Retina (tissue), 1 donor: ENCODE measurements at regions not wholly inside any gene's neighbourhood (a gene's known extent, or its start where the extent isn't known, plus 50 kb on each side); places are given as distances from the start of the nearest gene placed in this dataset.
A peak's percentile ranks its signal among the peaks of the same experiment; 100 is the strongest.

Source experiments
- DNase-seq: peaks from one replicate; pipeline ENCODE4 v3.0.0-alpha.2; 2016

- no peak for DNase-seq
Measured at GRCh38 chr12:63318313-63318712, 167.3 kb upstream of the AVPR1A start.

DNA sequence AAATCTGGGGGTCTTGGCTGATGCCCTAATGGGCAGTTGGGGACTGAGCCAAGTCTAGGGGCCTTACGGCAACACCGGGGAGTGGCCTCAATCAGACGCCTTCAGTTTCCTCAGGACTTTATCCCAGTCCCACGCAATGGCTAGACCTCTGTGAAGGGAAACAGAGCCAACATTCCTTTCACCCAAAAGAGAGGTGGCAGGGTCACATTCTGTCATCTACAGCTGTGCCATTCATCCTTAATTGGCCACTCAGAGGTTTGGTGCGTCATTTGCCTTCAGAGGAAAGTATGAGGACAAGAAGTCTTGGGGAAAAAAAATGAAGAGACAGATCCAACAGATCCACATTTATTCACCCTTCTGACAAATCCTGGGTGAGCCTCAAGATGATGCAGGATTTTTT lies 166.9 kb upstream of the AVPR1A start:
- no peak for DNase-seq

- DNase-seq: no peak
Measured at GRCh38 chr12:63317286-63317846, 166.4 kb upstream of the AVPR1A start.

DNA sequence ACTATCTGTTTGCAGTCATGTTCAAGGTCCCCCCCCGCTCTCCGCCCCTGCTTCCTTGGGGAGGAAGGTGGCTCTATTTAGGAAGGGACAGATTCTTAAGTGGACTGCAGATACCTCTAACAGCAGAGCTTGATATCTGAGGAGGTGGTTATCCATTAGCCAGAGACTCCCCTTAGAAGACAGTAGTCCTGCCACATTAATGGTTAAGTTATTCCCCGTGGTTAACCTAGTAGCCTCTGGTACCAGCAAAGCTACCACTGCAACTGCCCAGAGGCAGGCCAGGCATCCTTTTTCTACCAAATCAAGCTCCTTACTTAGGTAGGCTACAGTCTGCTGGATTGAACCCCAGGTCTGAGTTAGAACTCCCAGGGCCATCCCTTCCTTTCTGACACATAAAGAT lies 162.1 kb upstream of the AVPR1A start:
- no peak for DNase-seq

- no peak for DNase-seq
Measured at GRCh38 chr12:63308671-63309070, 157.7 kb upstream of the AVPR1A start.

- DNase-seq: no peak
Measured at GRCh38 chr12:63307849-63308248, 156.8 kb upstream of the AVPR1A start.

GRCh38 chr12:63305901-63306875 lies 155.2 kb upstream of the AVPR1A start:
- DNase-seq: no peak

- no peak for DNase-seq
Measured at GRCh38 chr12:63304887-63305316, 153.9 kb upstream of the AVPR1A start.

GRCh38 chr12:63302941-63303536 lies 152.0 kb upstream of the AVPR1A start:
- no peak for DNase-seq

DNA sequence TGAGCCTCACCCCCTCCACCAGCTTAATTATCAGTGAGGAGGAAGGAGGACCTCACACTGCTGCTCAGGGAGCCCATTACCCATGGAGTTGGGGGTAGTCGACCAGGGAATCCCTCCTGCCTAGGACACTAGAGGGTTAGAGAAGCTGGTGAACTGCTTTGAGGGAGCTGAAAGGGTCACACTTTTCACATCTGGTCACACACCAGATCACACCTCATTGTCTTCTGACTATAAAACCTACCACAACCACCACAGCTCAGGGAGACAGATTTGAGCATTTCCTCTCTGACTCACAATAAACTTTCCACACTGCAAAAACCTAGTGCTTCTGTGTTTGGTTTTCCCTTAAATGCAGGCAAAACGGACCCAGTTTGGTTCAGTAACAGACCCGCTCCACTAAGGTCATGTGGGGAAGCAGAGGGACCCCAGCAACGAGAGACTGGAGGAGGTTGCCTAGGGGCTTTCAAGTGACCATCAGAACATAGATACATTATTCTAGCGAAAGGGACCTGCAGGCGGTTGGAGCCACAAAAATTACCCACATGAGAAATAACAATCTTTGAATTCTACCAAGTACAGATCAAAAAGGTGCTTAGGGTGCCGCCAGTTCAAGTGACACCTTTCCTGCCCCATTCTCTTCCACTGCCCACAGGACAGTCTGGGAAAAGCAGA lies 151.4 kb upstream of the AVPR1A start:
- DNase-seq: no peak

- DNase-seq: no peak
Measured at GRCh38 chr12:63301311-63301710, 150.3 kb upstream of the AVPR1A start.

- DNase-seq: no peak
Measured at GRCh38 chr12:63298386-63298930, 147.5 kb upstream of the AVPR1A start.

DNA sequence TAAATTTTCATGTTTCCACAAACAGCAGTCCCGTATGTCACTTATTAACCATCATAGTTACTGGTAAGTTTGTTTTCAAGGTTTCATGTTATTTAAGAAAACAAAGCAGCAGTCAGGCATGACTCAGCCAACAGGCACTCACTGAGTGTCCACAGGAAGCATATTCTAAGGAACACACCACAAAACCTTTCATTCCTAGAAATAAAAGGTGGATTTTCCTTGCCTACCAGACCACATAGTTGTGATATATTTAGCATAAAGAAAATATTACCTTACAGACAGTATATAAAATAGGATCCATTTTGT lies 143.3 kb upstream of the AVPR1A start:
- no peak for DNase-seq

DNA sequence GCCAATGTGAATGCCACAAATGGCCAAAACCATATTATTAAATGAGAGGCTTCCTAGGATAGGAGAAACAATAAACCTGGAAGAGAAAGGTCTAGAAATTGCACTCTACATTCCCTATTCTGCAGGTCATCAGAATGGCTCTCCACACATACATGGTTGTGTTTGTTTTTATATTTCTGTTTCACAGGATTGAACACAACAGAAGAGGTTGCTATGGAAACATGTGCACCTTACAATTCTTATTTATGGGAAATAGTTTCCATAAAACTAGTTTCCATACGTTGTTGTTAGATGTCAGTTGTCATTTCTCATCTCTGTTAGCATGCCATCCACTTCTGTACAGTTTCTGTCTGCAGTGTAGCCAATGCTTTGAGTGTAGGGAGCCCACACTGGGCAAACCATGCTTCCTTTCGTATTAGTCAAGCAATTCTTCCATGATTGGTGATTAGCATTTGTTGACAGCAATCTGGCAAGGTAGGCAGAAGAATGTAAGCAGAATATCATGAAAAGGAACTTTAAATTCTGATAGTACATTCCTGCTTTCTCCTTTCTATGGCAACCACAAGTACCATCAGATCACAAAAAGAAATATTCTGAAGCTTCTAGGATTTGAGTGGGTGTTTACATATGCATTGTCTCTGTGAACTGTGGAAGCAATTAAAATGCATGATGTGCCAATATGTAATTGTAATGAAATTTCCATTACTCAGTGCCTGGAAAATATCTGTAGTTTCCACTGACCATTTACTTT lies 141.6 kb upstream of the AVPR1A start:
- no peak for DNase-seq

DNA sequence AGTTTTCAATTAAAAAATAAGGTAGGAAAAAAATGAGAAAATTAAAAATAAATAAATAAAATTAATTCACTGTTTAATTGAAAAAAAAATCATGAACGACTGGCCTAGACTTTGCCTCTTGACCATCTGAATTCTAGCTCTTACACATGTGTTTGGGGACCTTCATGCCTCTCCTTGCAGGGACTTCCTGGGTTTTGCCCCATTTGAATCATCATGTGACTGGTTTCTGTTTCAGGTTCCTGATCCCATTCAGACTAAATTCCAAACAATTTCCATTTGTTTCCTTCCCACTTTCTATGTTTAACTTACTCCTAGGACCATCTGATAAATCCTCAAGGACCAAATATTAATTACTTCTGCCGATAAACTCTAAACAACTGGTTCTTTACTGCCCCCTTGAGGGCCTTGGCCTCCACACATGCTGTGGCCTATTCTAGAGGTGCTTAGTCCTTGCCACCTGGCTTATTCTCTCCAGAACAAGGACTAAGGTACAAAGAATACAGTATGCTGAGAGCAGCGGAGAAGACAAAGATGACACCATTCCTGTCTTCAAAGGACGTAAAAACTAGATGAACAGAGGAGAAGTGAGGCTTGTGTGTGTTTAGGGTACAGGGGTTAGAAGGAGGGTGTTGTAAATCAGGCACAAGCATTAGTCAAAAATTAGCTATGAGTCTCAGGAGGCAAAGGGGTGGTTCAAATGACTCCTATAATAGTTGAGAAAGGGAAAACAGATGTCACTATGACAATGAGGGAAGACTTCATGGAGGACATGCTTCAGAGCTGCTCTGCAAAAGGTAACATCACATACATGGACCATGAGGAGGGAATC lies 125.8 kb upstream of the AVPR1A start:
- peak; percentile 38 for DNase-seq

DNA sequence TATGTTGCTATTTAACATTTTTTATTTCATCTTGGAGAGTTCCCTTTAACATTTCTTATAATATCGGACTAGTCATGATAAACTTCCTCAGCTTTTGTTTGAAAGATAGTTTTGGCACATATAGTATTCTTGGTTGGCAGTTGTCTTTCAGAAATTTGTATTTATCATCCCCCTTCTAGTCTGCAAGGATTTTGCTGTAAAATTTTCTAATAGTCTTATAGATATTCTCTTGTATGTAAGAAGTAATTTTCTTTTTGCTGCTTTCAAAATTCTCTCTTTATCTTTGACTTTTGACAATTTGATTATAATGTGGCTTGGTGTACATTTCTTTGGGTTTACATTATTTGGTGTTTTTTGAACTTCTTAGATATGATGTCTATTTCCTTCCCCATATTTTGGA lies 116.0 kb upstream of the AVPR1A start:
- no peak for DNase-seq

DNA sequence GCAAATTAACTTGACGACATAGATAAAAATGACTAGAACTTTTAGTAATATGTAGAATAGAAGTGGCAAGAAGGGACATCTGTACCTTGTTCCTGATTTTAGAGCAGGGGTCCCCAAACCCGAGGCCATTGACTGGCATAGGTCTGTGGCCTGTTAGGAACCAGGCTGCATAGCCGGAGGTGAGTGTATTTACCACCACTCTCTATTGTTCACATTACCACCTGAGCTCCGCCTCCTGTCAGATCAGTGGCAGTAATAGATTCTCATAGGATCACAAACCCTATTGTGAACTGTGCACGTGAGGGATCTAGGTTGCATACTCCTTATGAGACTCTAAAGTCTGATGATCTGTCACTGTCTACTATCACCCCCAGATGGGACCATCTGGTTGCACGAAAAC lies 113.6 kb upstream of the AVPR1A start:
- no peak for DNase-seq

- DNase-seq: no peak
Measured at GRCh38 chr12:63250486-63250885, 99.5 kb upstream of the AVPR1A start.

DNA sequence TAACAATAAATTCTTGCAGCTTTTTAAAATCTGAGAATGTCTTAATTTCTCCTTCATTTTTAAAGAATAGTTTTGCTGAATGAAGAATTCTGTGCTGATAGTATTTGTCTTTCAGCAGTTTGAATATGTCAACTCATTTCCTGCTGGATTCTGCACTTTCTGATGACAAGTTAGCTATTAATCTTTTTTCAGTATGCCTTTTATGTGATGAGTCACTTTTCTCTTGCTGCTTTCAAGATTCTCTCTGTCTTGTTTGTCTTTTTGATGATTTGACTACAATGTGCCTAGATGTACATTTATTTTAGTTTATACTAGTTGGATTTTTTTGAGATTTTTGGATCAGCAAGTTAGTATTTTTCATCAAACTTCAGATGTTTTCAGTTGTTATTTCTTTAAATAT lies 87.9 kb upstream of the AVPR1A start:
- no peak for DNase-seq

GRCh38 chr12:63232896-63233295 lies 81.9 kb upstream of the AVPR1A start:
- no peak for DNase-seq

DNA sequence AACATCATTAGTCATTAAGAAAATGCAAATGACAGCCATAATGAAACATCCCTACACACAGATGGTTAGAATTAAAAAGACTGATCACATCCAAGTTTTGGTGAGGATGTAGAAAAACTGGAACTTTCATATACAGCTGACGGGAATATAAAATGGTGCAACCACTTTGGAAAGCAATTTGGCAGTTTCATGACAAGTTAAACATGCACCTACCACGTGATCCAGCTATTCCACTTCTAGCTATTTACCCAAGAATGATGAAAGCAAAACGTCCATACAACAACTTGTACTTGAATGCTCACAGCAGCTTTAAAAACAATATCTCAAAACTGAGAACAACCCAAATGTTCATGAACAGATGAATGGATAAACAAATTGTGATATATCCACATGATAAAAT lies 77.9 kb upstream of the AVPR1A start:
- DNase-seq: no peak
